GM12872 (cell line): ENCODE measurements at regions not wholly inside any gene's neighbourhood (a gene's known extent, or its start where the extent isn't known, plus 50 kb on each side); places are given as distances from the start of the nearest gene placed in this dataset.

Experiments used
- TF ChIP-seq, protein P1 (sequence below): IDR thresholded peaks from 3 replicates; pipeline ENCODE4 v1.5.1; 2011; ENCODE audit warnings: low read depth, mild to moderate bottlenecking, low read length, moderate library complexity; ENCODE audit not compliant: insufficient read depth

DNA sequence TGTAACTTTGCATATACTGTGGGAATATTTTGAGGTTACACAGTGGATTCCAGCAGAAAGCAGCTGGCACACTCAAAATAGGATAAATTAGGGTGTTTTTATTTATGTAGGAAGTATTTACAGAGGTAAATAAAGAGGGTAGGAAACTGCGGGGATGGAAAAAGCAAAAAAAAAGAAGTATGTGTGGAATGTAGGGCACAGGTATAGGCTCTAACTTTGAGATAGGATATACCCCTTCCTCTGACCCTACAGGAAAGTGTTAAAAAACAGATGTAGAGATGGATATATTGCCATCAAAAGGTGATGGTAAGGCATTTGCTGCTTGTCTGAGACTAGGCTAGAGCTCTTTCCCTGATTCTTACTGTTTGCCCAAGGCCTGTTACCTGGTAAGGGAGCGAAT is 173.1 kb upstream of the ANK2 start:
- TF ChIP-seq, protein P1, sequence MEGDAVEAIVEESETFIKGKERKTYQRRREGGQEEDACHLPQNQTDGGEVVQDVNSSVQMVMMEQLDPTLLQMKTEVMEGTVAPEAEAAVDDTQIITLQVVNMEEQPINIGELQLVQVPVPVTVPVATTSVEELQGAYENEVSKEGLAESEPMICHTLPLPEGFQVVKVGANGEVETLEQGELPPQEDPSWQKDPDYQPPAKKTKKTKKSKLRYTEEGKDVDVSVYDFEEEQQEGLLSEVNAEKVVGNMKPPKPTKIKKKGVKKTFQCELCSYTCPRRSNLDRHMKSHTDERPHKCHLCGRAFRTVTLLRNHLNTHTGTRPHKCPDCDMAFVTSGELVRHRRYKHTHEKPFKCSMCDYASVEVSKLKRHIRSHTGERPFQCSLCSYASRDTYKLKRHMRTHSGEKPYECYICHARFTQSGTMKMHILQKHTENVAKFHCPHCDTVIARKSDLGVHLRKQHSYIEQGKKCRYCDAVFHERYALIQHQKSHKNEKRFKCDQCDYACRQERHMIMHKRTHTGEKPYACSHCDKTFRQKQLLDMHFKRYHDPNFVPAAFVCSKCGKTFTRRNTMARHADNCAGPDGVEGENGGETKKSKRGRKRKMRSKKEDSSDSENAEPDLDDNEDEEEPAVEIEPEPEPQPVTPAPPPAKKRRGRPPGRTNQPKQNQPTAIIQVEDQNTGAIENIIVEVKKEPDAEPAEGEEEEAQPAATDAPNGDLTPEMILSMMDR: no peak

DNA sequence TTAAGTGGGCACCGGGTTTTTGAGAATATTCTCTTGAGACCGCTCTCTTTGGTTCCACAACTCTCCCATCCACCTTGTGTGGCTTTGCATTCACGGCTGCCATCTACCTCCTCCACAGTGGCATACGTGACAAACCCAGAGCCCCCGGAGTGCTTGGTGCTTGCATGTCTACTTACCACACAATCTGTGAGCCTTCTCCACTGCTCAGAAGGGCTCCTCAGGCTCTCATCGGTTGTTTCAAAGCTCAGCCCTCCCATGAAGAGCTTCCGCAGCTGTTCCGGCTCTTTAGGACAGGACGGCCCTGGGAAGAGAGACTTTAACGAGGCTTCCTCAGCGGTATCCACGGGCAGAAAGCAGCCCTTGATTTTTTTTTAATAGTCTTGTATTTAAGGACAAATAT is 167.6 kb upstream of the ANK2 start:
- TF ChIP-seq, protein P1: no peak

DNA sequence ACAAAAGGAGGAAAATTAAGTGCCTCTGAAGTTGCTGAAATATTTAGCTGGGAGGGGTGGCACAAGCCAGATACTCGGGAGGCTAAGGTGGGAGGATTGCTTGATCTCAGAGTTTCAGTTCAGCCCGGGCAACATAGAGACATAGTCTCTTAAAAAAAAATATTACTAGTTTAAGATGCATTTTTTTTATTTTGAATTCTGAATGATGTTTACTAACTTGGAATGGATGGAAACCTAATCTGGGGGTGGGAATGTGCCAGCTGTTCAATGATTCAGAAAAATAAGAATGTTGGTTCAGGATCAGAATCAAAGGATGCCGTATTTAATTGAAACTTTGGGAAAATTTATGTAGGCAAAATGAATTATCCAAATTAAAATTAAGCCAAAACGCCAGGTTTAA is 167.2 kb upstream of the ANK2 start:
- TF ChIP-seq, protein P1: no peak

DNA sequence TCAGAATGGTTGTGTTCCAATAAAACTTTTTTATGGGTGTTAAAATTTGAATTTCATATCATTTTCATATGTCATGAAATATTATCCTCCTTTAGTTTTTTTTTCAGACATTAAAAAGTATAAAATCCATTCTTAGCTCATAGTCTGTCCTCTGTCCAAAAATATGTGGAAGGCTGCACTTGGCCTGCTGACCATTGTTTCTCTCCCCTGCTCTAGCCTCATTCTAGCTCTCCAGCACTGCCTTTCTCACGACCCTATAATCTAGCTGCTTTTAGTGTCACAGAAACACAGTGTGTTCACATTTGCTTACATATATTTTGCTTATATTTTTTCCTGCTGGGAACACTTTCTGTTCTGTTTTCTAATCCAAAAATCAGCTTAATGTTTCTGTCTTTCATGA is 165.0 kb upstream of the ANK2 start:
- TF ChIP-seq, protein P1: no peak

DNA sequence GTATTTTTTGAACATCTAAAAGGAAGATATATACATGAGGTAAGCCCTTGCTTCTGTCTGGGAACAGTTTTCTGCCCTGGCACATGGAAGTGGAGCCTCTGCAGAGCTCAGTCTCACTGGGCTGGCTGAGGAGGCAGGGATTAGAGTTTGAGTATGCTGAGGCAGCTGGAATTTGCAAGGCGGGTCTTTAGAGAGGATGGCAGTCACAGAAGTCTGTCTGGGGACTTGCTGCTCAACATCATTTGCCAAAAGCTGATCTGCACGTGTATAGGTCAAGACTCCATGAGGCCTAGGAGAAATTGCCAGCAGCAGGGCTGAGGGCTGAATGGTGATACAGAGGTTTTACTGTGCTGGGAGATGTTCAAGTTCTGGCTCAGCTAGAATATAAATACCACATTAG is 163.6 kb upstream of the ANK2 start:
- TF ChIP-seq, protein P1: no peak

DNA sequence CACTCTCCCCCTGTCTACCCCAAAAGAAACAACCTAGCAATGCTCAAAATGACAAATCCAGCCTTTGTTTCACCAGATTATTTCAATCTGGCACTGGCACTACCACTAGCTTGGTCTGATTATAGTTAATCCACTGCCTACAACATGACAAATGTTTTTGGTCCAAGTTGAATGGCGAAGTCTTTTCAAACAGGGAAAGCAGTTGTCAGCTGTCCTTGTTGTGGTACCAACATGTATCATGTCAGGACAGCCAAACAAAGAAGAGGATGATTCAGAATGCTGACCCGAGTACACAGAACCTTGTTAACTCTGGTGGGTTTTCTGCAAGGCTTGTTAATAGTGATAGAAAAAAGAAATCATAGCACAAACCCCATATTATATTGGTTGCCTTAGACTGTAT is 160.8 kb upstream of the ANK2 start:
- TF ChIP-seq, protein P1: no peak

DNA sequence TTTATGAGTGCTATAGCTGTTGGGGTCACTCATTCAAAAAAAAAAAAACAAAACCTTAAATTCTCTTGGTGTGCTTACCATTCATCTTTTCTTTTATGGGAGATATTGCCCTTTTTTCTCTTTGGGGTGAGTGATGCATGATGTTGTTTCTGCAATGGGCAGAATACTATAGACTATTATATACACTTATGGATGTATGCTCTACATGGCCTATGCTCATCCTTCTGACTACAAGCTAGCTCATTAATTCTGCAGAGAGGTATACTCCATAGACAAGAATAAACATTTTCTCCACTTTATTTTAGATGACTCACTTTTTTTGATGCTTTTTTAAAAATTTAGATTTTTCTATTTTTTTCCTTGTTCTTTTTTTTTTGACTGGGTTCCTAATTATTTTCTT is 160.3 kb upstream of the ANK2 start:
- TF ChIP-seq, protein P1: no peak
